CD4-positive, alpha-beta T cell treated with Interferon alpha-2 for 1 hour (primary cell): ENCODE measurements at regions not wholly inside any gene's neighbourhood (a gene's known extent, or its start where the extent isn't known, plus 50 kb on each side); places are given as distances from the start of the nearest gene placed in this dataset.

Experiments used
- DNase-seq, 2 donors: peaks; one replicate each; pipeline ENCODE4 v3.0.0-alpha.2; 2020 to 2022

DNA sequence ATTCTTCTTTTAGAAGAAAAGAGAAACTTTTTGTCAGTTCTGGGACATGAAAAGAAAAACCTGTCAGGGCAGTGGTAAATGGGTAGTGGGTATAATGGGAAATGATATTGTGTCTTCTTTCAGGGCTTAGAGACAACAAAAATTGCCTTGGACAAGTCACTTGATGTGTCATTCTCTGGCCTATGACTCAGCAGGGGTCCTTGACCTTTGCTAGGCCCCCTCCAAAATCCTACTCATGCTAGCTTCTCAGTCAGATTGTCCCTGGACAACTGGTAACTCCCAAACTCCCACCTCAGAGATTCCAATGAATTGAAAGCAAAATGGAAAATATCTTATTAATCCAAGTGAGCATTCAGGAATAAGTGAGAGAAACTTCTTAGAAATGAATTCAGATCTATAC, 258.8 kb upstream of the SPRY2 start:
- no peak for DNase-seq

DNA sequence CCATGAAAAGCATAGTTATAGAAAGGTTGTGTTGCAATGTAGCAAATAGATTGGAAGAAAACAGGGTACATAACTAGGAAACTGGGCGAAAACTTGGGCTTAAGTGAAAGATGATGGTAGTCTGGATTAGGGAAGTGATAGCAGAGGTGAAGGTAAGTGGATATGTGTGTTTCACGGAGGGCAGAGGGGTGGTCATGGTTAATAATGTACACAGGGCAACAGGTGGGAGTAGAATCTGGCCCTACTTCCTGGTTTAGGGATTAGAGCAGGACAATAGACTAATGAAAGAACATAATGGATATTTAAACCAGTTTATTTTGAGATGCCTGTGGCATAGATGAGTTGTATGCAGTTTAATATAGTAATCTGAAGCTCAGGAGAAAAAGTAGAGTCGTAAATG, 257.3 kb upstream of the SPRY2 start:
- DNase-seq, result no peak

DNA sequence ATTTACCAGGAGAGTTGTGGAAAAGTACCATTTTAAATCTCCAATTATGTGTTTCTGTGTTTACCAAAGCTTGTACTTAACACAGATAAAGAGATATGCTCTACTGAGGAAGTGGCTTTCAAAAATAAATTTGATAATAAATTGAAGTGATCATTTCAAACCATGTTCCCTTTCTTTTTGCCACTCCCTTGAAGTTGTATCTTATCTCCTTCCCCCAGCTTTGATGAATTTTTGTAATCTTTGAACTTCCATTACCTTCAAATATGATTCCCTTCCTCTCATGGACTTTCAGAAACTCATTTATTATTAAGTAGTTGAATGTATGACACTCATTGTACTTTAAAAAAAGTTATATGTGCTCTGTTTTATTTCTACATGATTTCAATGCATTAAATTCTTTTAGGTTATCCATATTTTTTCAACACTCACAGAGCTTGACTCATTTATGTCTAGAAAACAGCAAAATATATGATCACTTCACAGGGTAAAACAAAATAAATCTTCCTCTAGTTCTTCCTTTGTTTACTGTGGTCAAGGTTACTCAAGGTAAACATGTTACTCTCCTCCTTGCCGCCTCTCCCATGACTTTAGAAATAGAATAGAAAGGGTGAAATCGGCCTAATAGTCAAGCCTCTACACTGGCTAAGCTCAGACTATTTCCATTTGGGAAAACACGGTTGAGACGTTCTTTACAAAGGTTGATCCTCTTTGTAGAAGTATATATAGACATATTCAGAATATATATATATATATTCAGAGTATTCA, 251.2 kb upstream of the SPRY2 start:
- DNase-seq, result no peak

DNA sequence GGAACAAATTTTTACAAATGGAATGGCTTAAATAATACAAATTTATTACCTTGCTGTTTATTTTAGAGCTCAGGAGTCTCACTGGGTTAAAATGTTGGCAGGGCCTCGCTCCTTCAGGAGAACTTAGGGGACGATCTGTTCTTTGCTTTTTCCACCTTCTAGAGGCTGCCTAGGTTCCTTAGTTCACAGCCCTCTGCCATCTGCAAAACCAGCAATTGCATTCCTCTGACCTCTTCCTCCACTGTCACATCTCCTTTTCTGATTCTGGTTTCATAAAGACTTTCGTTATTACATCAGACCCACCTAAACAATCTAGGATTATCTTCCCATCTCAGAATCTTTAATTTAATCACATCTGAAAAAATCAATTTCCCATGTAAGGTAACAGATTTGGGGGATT, 249.6 kb upstream of the SPRY2 start:
- no peak for DNase-seq

DNA sequence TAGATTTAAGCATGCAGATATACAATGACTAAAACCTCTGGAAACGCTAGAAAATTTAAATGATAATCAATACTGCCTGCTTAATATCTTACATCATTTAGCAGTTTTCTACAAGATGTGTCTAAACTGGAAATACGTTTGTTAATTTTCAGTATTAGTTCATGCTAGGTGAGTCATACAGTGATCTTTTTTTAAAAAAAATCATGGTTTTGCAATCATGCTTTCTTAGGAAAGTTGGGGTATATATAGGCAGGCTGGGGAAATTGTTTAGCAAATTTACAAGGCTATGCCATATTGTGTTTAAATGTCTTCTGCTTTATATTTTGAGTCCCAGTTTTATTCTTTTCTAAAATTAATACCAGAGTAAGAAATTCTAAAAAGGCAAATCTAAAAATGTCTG, 245.4 kb upstream of the SPRY2 start:
- no peak for DNase-seq

DNA sequence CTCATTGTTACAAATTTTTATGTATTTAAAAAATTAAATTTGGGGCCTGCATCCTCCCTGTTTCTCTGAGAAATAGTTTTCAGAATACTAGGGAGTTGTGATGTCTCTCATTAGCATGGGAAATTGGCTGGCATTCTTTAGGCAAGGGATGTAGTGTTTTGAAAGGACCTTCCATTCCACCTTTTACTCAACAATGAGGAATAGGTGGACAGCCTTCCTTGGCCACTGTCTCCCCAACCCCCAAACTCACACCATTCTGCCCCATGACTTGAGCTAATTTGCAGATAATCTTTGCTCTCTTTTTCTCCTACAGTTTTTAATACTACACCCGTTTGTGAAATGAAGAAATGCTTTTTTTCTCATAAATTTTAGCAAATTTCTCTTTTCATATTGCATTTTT, 244.6 kb upstream of the SPRY2 start:
- no peak for DNase-seq

DNA sequence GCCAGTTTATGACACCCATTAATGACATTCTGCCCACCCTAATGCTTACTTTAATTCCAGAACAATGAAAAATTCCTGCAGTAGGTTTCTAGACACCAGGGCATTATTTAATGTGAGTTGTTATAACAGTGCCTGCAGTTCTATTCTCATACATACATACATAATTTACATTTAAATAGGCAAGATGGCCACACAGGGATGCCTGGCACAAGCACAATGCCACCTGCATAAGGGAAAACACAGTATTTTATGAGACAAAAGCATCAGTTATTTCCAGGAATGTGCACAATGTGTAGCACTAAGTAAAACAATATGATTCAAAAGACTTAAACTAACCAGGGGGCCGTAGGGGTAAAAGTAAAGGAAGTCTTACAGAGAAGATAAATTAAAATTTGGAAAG, 243.9 kb upstream of the SPRY2 start:
- no peak for DNase-seq

DNA sequence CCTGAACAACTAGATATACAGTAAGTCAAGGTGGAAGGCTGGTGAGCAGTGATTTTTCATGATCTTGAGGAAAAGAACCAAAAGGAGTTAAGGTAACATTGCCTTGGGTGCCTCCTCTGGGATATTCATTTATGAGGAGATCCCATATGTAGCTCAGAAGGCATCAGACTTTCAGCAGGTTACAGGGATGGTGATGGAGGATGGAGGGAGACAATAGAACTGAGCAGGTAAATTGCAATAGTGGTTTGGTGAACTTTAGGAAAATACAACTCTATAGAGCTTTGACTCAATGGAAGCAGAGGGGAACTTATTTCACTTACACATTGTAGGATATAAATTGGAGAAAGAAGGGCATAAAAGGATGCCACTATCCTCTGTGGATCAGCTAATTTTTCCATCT, 243.4 kb upstream of the SPRY2 start:
- no peak for DNase-seq

DNA sequence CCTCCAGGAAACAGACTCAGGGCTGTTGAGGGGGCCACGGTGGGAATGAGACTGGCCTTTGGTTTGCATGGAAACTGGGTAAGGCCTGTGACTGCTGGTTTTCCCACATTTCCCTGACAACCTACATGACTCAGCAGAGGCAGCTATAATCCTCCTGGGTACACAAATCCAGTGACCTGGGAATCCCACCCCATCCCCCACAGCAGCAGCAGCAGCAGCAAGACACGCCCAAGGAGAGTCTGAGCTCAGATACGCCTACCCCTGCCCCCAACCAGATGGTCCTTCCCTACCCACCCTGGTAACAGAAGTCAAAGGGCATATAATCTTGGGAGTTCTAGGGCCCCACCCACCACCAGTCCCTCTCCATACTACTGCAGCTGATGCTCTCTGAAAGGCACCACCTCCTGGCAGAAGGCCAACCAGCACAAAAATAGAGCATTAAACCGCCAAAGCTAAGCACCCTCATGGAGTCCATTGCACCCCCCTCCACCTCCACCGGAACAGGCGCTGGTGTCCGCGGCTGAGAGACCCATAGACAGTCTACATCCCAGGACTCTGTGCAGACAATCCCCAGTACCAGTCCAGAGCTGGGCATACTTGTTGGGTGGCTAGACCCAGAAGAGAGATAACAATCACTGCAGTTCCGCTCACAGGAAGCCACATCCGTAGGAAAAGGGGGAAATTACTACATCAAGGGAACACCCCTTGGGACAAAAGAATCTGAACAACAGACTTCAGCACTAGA, 237.2 kb upstream of the SPRY2 start:
- DNase-seq, result no peak

DNA sequence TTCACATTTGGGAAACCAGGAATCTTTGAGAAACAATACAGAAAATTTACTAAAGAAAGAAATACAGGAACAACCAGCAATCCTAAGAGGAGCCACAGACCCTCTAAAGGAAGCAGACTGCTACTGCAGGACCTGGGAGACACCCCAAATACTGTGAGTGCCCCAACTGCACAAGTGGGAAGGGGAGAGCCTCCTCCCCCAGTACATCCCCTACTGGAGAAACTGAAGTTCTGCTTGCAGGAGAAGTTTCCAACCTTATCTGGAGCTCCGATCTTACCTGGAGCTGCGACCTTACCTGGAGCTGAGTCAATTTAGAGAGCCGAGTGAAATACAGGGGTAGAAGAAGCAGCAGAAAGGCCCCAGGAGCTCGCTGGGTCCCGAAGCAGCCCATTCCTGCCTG, 236.4 kb upstream of the SPRY2 start:
- DNase-seq, result no peak

DNA sequence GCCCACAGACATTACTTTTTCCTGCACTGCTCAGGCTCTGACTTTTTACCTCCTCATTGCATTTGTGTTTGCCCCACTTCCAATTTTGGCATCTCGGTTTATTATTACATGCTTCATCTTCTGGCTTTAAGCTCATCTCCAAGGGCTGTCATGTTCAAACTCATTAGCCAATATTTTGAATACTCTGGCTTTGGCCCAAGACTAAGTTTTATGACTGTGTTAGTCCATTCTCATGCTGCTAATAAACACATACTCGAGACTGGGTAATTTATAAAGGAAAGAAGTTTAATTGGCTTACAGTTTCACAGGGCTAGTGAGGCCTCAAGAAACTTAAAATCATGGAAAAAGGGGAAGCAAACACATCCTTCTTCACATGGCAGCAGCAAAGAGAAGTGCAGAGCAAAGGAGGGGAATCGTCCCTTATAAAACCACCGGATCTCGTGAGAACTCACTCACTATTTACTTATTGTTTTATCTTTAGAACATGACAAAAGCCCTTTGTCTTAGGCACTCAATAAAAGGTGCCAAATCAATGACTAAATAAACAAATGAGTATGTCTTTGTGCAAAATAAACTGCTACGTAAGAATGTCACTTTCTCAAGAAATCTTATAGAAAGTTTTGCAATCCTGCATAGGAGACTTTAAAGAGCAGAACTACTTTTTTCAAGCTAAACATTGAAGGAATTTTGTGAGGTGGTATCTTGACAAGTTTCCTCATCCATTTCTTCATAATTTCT, 233.4 kb upstream of the SPRY2 start:
- DNase-seq, result no peak

DNA sequence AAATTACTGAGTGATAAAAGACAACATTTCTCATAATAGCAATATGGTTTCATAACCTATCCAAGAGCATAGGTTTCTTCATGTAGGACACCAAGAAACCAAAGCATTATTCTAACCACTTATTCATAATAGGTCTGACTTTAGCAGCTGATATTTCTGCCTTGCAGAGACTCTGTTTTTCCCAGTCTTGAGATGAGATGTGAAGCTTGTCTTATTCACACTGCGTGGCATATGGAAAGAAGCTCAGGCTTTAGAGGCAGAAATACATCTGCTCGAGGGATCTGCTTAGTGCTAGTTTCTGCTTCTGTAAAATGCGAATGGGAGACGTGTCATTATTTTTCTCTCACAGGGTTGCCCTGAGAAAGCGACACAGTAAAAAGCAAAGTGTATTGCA, 232.0 kb upstream of the SPRY2 start:
- no peak for DNase-seq

DNA sequence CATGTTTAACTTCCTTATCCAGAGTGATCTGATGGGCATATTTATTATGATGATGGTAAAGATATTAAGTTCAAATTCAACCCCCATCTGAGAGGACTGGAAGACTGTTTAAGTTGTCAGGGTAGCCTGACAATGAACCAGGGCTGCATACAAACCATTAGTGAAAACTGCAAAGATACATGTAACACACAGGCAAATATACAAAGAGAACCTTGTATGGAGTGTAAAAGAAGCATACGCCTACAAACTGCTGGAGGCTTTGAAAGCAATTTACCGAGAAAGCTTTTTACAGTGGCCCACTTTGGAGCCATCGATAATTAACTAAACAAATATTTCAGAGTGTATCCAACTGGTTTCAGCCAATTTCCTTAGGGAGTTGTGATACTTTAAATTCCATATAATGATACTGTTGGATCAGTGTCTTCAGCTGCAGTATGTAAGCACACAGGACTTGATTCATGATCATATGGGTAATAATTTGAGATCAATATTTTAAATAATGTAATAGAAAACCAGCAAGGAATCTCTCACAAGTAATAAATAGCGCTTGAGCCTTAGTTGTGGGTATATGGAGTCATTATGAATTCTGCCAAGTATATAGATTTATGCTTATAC, 231.5 kb upstream of the SPRY2 start:
- DNase-seq, result no peak

DNA sequence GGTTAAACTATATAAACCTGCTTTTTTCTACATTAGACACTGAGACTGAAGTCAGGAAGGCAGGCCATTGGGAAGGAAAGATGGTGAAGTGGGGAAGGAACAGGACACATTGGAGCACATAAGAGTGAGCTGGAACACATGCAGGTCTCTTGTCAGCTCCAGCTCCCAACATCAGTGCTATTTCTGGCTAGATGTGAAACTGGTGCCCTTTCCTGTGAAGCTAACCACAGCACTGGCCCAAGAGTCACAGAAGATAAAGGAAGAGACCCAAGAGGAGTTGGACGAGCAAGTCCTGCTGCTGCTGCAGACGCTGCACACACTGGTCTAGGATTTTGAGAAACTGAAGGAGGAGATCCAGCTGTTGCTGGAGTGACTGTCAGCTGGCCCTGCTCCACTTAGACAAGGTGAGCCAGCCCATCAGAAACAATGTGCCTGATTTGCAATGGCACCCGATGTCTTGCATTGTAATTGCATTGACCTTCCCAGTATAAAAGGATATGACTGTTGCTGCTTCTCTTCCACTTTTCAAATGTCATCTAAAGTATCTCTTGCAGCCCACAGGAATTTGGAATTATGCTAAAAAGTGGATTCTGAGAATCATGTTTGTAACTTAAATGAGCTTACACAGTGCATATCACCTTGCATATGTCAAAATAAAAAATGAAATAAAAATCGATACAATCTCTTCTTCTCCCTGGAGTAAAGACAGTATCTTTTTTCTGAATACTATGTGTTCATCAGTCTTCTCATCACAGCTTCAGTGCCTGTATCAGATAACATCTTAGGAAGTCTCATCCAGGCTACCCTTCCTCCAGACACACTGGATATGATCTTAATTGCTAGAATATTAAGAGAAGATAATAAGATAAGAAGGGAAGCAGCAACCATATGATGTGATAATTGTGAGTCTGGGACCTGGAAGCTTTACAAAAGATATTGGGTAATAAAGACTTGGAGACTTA, 230.7 kb upstream of the SPRY2 start:
- DNase-seq, result no peak

DNA sequence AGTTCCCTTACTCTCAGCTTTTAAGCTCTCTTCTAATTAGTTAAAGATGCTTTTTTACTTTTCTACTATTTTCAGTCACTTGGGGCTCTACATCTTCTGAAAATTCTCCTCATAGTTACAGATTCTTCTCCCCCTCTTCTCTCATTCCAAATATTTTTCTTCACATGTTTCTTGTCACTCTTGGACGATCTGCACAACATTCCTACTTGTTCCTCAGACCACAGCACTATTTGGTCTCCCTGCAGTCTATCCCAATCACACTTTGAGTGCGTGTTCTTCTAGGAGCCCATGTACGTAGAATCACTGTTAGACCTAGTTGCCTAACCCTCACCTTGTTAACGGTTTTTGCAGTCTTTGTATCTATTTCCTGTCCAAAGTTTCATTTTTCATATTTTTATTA, 222.5 kb upstream of the SPRY2 start:
- no peak for DNase-seq

DNA sequence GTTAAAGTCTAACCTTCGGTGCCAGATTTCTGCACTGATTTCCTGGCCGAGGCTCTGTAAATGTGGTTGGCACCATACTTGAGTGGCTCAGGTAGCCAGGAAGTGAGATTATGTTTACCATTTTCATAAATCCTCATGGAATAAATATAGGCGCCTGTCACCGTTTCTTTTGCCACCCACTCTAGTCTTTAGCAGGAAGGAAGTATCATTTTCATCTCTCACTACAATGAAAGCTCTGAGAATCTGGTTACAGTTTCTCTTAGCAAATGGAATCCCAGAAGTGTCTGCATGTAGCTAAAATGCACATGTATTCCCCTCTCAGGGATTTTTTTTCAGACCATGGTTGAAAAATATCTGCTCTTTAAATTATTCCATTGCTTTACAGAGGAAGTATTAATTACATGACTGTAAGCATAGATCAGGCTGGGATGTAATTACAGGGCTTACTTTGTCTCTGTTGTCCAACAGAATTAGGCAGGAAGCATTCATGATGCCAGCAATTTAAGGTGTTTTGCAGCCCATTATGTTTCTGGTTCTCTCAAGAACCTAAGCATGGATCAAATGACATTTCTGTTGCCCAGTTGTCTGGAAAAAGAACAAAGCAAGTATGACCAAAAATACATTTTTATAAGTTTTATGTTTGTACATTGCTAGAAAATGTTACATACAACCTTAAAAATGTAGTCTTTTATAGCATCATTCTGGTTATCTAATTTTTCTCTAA, 221.7 kb upstream of the SPRY2 start:
- DNase-seq, result no peak

DNA sequence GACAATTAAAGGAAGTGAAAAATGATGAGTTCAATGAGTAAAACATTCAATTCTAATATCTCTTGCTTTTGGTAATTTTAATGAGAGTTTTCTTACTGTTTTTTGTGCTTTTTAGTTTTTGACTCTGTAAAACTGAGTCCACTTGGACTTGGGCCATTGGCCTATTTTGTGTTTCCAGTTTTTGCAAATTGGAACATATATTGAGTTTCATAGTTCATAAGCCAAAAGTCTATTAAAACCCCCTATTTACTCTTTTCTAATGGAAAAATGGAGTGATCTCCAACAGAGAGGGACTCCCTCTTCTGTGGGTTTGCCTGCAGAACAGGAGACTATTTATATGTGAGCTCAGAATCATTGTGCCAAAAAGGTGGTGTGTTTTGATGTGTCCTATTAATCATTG, 219.7 kb upstream of the SPRY2 start:
- DNase-seq, result no peak

DNA sequence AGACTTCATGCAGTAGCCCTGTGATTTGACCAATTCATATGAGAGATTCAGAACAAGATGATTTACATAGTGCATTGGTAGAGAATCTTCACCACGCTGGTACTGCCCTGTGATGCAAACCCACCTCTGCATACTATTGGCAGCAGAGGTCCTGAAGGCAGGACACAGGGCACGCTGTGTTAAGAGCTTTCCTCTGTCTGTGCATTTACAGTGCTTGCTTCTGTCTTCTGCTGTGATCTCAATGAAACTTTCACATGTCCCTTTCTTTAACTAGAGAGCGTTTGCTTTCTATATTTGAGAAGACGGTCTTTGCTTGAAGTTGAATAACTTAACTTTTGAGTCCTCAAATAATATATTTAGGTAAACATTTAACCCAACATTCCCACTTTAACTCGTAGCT, 219.0 kb upstream of the SPRY2 start:
- no peak for DNase-seq

DNA sequence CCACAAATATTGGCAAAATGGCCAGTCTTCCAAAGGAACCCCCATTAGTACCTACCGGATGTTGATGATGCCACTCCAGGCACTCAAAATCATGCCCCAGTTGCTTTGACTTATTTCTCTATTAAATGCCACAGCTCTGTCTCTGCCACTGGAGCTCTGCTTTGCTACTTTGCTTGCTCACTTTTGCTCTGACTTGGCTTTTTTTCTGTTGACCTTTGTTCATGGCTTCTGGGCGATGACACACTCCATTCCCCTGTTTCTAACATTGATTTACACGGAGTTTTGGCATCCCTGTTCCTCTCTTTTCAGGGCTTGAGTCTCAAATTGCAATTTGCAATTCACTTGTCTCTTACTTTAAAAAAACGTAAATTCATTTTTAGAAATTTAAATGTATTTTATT, 217.1 kb upstream of the SPRY2 start:
- DNase-seq, result no peak

DNA sequence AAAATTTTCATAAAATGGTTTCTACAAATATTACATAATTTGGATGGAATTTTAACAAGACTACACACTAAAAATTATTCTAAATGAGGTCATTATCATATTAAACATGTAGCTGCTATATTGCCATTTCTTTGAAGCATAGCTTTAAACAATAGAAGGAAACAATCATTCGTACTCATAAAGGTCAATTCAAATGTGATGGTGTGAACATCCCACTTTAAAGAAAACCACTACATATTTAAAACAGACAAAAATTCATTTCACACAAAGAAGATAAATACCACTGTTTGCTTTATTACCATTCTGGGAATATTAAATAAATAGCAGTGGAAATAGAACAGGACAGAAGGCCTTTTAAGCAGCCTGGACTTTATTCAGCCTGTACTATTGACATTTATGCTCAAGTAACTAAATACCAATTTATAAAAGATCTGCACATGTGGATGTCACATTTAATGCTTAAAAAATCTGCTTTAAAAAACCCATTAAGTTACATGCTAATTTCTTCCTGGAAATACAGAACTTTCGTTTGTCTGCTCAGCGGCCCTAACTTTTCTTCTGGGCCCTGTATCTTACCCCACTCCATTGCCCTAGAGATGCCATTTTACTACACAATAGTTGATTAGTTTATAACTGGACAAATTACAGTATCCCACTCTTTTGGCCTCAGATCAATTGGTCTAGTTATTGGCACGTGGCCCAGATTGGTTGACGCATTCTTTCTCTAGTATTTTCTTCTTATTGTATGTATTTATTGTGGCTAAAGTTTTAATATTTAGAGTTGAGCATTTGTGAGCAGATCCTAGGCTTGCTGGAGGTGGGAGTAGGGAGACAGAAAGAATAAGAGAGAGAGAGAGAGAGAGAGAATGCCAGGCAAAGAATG, 215.1 kb upstream of the SPRY2 start:
- no peak for DNase-seq
